Spleen (tissue), 7 donors: ENCODE measurements at regions not wholly inside any gene's neighbourhood (a gene's known extent, or its start where the extent isn't known, plus 50 kb on each side); places are given as distances from the start of the nearest gene placed in this dataset.

Experiments
- CTCF ChIP-seq, 11 experiments: fragments of 200-600 bp in 7 of 11; fragments of 450-650 bp in 4 of 11; sonication (generic) in 4 of 11; IDR thresholded peaks in 8 of 11; conservative IDR thresholded peaks in 3 of 11; 1 replicate in 7 of 11; 2 replicates in 4 of 11; pipeline versions ENCODE4 v1.4.0 to v1.8.0; 2016 to 2021; ENCODE audit warnings: antibody characterized with exemption in 11 of 11, inconsistent platforms in 4 of 11, mild to moderate bottlenecking in 1 of 11
- POLR2AphosphoS5 ChIP-seq, 3 donors: sonication (generic); formaldehyde crosslinking; IDR thresholded peaks; one replicate each; pipeline ENCODE4 v1.5.1; 2017; ENCODE audit warnings: antibody characterized with exemption in 3 of 3
- donor health status: DM: no; HTN: no; CAD: no; lungs with moderate emphysema.
- donor health status: DM: no; HTN: no; CAD: no.
- donor health status: DM: no; HTN: no; CAD: no.

- TF ChIP-seq CTCF (IDR thresholded peaks at IDR 0.05 in 8 of 11, conservative IDR thresholded peaks at IDR 0.05 in 3 of 11) (no peak), POLR2AphosphoS5 (IDR thresholded peaks at IDR 0.05) (no peak)
Observed at GRCh38 chr10:117936141-117936540, 110.6 kb downstream of the RAB11FIP2 start.
